Posterior cingulate gyrus (tissue), 11 donors: ENCODE measurements at regions not wholly inside any gene's neighbourhood (a gene's known extent, or its start where the extent isn't known, plus 50 kb on each side); places are given as distances from the start of the nearest gene placed in this dataset.
A peak's percentile ranks its signal among the peaks of the same experiment; 100 is the strongest.
"Not testable (repeated sequence)": the region's sequence is repeated elsewhere in the genome, so short reads cannot be mapped to it uniquely, and the experiment has no call there.

Experiments used
- DNase-seq, 10 donors: peaks; one replicate each; pipeline versions ENCODE4 v3.0.0 to v3.0.0-alpha.2; 2020 to 2021; ENCODE audit warnings: mixed read lengths in 3 of 10
- intact Hi-C: fragments of 100-400 bp; cut with DNase I; formaldehyde crosslinking; loops from one replicate; pipeline ENCODE4 v1.15.1; 2023

GRCh38 chr2:212721026-212721451, 182.4 kb upstream of the ERBB4 start:
- DNase-seq, result peak in 3 of 10 donors; percentile 67 to 75 (median 70)
- intact Hi-C loops, result no loop called here

GRCh38 chr2:212715411-212715810, 176.8 kb upstream of the ERBB4 start:
- DNase-seq, intact Hi-C loops: not testable (repeated sequence)

GRCh38 chr2:212713681-212714080, 175.1 kb upstream of the ERBB4 start:
- intact Hi-C loops, result no loop called here
- DNase-seq, result no peak

DNA sequence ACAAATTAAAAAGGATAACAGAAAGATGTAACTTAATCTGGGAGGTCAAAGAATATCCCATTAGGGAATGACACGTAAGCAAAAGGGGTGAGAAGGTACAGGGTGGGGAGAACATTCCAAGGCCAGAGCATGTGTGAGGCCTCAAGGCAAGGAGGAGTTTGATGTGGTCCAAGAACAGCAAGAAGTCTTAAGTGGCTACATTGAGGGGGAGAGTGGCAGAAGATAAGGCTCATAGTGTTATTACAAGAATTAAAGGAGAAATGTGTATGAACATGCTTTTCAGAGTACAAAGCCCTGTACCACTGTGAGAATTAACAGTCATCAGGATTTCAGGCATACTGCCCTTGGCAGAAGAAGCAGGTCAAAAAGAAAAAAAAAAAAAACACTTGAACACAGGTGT, 174.4 kb upstream of the ERBB4 start:
- no peak for DNase-seq
- intact Hi-C loops, result no loop called here

DNA sequence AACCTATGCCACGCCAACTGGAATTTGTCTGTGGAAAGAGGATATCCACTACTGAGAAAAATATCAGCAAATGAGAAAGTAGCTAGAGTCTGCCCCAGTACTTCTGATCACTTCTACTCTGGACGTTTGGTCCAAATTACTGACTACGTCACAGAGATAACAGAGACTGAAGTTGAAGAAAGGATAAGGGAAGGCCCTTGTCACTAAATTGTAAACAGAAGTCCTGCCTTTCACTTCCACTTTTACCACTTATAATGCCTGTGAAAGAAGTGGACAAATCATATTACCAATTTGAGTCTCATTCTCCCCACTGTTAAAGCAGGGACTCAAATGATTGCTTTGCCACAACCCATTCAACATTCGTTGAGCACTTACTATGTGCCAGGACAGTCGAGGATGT, 173.9 kb upstream of the ERBB4 start:
- intact Hi-C loops, result no loop called here
- no peak for DNase-seq

DNA sequence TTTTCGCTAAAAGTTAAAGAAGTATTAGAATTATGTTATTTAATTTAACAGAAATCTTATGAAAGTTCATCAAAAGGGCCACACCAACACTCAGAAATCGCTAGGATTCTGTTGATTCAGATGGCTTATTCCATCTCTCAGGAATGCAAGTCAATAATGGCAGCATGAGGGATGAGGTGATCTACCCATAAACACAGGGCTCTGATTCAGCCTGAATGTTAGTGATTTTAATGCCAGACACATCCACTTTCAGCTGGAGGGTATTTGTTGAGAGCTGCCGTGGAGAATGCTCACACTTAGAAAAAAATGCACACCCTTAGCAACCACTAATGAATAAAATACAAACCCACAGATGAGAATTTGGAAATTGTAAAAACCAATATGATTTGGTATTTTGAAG, 173.3 kb upstream of the ERBB4 start:
- DNase-seq, result no peak
- intact Hi-C loops, result no loop called here

DNA sequence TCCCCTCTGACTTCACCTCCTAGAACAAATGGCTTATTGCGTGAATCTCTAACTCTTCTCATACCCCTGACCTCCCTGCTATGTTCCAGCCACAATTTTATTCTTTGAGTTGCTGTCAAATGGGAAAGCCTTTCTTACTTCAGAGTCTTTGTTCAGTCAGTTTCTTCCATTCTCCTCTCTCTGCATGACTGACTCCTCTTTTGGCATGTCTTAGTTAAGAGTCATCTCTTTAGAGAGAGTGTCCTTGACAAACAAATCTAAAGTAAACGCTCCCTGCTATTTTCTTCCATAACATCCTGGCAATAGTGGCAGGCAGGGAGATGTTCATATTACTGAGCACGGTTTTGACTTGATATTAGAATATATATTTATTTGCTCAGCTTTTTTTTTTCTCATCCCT, 170.7 kb upstream of the ERBB4 start:
- intact Hi-C loops, result no loop called here
- DNase-seq, result no peak

DNA sequence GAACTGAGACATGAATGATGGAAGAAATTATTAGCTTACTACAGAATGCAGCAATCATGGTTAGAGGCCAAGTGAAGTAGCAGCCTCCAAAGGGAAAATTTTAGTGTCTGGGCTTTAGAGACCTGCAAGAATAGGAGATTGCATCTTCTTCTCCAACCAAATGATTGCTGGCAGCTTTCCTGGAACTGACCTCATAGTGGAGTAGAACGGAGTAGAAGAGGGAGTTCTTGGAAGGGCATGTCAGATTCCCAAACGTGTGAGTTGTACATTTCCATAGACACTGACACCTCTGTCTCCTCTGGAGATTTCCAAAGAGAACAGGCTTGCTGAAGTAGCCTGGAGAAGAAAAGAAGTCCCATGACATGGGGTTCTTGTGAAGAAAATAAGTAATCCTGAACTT, 169.8 kb upstream of the ERBB4 start:
- intact Hi-C loops, result no loop called here

DNA sequence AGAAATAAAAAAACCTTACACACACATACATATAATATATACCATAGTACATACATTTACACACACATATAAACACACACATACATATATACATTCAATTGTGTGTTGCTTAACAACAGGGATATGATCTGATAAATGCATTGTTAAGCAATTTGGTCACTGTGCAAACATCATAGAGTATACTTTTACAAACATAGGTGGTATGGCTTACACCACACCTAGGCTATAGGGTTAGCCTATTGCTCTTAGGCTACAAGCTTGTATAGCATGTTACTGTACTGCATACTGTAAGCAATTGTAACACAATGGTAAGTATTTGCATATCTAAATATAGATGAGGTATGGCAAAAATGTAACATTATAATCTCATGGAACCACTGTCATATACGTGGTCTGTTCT, 156.8 kb upstream of the ERBB4 start:
- intact Hi-C loops, result no loop called here
- no peak for DNase-seq

More for the DNA sequence above, 169.8 kb upstream of the ERBB4 start:
- DNase-seq, result no peak

GRCh38 chr2:212694398-212694797, 155.8 kb upstream of the ERBB4 start:
- no peak for DNase-seq
- intact Hi-C loops, result no loop called here

- intact Hi-C loops, result no loop called here
- no peak for DNase-seq
Observed at GRCh38 chr2:212692466-212692865, 153.9 kb upstream of the ERBB4 start.

- DNase-seq, result peak in 8 of 10 donors; percentile 29 to 91 (median 54)
- intact Hi-C loops, result loop anchor here (1.0 kb wide), 1 partner anchor 467 kb away; no protein-coding TSS in a partner anchor
Observed at GRCh38 chr2:212686285-212686895, 147.8 kb upstream of the ERBB4 start.

- no peak for DNase-seq
- intact Hi-C loops, result no loop called here
Observed at GRCh38 chr2:212683346-212684097, 144.9 kb upstream of the ERBB4 start.

DNA sequence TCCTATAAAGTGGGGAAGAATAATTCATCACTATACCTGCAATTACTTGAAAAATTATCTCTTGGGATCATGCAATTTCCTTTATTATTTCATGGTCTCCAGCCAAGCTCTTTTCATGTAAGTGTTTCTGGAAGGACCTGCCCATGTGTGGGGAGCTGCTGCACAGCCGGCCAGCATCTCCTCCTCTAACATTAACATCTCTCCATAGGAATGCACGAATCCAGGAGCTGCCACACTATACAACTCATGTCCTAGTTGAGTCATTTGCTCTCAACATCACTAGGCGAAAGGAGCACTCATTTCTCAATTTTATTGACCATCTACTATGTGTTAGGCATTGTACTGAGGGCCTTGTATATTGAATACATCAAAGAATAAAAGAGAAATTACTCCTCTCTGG, 144.3 kb upstream of the ERBB4 start:
- no peak for DNase-seq
- intact Hi-C loops, result no loop called here

GRCh38 chr2:212677466-212677865, 138.9 kb upstream of the ERBB4 start:
- no peak for DNase-seq
- intact Hi-C loops, result no loop called here

- intact Hi-C loops, result no loop called here
- DNase-seq, result no peak
Observed at GRCh38 chr2:212672186-212672585, 133.6 kb upstream of the ERBB4 start.

GRCh38 chr2:212669761-212670160, 131.2 kb upstream of the ERBB4 start:
- intact Hi-C loops, result no loop called here
- DNase-seq, result no peak

GRCh38 chr2:212667751-212668316, 129.2 kb upstream of the ERBB4 start:
- no peak for DNase-seq
- intact Hi-C loops, result no loop called here

GRCh38 chr2:212665948-212666347, 127.3 kb upstream of the ERBB4 start:
- no peak for DNase-seq
- intact Hi-C loops, result no loop called here

- no peak for DNase-seq
- intact Hi-C loops, result no loop called here
Observed at GRCh38 chr2:212659441-212659840, 120.8 kb upstream of the ERBB4 start.

DNA sequence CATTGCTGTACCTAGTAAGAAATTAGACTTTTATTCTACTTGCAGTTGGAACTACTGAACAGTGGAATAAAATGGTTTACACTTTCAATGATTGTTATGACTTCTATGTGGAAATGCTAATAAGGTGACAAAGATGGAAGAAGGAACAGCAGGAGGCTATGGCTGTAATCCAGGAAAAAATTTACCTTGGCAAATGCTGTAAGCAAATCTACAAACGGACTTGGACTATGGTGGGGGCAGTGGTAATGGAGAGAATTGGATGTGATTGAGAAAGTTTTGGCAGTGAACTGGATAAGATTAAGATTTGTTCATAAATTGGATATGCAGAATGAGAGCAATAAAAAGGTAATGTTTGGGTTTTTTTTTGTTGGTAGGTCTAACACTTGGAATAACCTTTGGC, 111.0 kb upstream of the ERBB4 start:
- no peak for DNase-seq
- intact Hi-C loops, result no loop called here
